Retina (tissue), 1 donor: ENCODE measurements at regions not wholly inside any gene's neighbourhood (a gene's known extent, or its start where the extent isn't known, plus 50 kb on each side); places are given as distances from the start of the nearest gene placed in this dataset.
"Not testable (repeated sequence)": the region's sequence is repeated elsewhere in the genome, so short reads cannot be mapped to it uniquely, and the experiment has no call there.

Source experiments
- DNase-seq: peaks from one replicate; pipeline ENCODE4 v3.0.0-alpha.2; 2016

DNA sequence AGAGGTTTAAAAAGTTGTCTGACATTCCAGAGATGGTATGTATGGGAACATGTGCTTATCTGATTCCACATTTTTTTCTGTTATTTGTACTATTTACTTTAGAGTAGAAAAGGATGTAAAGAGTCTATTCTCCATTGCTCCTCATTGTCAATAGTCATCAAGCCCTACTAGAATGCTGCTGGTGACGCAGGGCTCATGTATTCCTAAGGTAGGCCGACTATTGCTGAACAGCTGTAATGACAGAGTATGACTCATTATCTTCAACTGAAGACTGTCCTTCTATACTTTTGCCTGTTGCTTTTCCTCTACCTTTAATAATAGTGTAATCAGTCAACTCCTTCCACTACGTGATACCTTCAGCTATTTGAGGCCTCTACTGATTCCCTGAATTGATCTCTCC is 509.1 kb upstream of the NR3C2 start:
- DNase-seq, result no peak

DNA sequence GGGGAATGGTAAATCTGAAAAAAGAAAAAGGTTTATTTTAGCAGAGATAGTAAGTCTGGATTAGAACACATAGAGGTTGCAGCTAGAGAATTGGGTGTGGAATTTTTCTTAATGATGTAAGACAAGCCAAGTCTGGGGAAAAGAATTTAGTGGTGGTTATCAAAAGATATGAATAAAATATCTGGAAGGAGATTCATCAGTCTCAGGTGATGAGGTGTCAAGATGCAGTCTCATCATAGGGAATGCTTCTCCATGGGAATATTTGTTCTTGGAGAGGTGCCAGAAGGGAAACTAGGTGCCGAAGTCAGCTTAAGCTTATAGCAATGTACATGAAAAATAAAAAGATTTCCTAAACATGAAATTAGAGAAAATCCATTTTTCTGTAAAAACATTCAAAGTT is 504.1 kb upstream of the NR3C2 start:
- no peak for DNase-seq

DNA sequence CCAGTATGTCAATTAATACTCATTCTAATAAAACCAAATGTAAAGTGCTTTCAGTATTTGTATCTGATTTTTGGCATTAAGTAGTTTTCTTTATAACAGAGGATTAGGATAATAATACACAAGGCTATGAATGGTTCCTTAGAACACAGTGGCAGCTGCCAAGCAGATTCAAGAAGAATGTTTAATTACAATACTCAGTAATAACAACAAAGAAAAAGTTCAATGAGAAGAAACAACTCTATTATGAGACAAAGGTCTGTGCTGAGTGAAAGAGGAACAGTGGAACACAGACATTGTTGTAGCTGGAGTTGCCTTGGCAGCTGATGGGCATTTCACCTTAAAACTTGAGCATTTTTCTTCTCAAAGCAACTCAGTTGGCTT is 502.6 kb upstream of the NR3C2 start:
- DNase-seq, result no peak

DNA sequence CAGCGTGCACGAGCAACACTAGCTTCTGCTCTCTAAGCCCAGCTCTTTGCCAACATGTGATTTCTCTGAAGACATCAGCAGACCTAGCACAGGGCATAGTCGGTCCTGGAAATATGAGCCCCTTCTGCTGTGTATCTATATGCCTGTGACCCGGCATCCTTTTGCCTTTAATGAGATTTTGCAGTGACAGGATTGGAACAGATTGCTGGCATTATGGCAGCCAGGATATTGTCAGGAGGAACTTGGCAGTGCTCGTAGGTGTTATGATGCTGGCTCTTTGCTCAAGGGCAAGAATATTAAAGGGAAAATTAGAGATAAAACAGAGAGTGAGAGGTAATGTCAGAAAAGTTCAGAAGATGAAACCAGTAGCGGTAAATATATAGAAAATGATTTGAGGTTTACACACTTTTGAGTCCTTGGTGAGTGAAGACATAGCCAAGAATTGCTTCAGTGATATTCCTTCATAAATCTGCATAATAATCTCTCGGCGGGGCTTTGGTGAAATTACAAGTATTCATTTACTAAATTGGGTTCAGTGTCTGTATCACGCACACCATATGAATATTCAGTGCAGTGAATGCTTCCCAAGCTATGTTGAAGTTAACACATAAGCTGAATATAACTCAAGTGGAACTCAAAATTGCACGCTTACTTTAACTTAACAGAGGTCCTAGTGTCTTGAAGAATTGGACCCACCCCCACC is 502.1 kb upstream of the NR3C2 start:
- no peak for DNase-seq

DNA sequence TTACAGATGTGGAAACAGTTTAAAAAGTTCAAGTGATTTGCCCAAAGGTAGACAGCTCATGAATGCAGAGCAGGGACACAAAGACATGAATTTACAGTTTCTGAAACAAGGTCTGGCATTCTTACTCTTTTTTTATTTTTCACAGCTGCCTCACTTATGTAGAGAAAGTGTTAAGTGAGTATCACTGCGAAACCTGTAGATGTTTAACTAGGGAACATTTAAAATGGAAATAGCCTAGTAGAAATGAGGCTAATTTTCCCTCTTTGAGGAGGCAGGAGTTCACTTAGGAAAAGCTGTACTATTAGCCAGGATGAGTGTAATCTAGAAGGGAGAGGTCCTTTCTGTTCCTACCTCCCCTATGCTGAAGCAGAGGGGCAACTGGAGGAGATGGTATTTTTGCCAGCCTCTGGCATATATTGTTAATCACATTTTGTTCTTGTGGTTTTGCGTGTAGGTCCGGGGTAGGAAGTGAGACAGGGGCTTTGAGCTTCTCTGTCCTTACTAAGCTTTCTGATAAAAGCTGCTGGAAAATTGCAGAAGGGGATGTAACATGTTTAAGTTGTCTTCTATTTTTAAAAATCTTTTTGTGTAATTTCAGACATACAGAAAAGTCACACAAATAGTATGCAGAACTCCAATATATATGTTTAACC is 492.8 kb upstream of the NR3C2 start:
- DNase-seq, result no peak

DNA sequence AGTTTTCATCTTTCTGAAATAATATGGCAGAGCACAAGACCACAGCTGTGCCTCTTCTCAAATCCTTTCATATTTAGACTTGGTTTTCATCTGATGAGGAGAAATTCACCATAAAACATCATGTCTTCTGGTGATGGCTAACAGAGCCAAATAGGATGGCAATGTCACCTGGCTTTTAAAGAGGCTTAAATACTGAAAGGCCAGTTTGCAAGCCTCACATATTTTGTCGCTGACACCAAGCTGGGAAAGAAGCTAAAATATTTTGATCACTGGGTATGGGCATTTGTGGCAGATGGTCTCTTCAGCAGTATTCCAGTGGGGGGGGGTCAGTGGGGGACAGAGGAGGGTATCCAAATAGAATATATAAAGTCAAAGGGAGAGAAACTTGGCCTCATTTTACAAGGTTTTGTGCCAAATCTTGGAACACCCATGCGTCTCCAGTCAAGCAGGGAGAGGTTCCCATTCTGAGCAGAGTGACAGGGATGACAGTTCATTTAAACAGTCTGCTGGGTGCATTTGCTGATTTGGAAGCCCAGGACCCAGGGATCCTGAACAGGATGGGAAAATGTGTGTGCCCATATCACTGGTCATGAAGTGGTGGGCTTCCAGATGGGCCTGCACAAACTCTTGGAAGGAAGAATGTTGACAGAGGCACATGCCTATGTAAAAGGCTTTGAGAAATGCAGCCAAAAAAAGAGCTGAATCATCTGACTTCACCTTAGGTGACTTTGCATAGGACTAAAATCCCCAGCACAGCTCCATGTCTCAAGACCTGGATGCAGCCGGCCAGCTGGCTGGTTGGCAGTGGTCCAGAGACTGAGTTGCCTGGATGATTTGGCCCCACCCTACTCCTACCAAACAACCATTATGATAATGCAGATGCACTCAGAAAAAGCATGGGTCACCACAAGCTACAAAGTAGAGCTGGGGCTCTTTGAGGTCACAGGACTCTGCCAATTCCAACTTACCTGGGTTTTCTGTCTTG is 484.4 kb upstream of the NR3C2 start:
- DNase-seq, result no peak

DNA sequence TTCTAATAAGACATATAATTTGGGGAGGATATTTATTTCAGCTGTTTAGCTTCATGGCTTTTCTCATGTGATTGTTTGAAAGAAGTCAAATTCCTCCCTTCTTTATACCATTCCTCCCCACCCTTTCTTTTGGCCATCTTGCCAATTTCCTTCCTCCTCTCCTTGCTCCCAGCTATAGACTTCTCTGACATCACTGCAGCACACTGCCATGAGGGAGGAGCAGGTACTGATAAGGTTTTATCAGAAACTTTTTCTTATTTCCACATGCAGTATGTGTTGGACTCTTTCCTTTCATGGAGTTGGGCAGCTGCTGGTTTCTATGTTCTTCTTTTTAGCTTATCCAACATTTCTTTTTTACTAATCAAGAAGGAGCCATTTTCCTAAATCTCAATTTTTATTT is 481.7 kb upstream of the NR3C2 start:
- no peak for DNase-seq

DNA sequence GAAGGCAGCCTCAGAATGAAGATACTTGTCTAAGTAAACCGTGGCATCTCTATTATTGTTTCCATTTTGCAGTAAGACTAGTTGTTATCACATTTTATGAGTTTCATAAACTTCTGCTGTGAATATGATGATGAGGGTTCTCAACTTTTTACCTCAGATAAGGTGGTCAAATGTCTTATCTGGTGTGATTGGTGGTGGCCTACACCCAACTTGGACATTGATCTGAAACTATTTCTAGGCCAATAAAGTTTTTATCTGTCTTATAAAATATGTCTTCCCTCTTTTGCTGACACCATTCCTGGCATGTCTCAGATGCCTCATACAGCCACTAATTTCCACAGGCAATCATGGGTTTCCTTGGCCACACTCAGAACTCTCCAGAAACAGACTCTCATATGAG is 480.3 kb upstream of the NR3C2 start:
- no peak for DNase-seq

DNA sequence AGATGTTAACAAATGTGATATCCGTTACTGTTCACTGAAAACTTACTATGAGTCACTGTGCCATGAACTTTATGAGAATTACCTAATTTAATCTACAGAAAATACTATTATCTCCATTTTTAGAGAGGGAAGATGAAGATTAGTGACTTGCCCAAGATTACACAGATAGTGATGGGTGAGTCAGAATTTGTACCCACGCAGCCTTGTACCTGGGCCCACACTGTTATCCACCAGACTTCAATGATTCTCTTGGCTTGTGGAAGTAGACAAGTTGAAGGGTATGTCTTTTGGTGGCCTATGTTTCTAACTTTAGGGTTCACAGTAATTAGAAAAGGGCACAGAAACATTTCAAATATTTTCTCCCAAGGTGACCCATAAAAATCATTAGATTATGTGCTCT is 472.5 kb upstream of the NR3C2 start:
- DNase-seq, result no peak

DNA sequence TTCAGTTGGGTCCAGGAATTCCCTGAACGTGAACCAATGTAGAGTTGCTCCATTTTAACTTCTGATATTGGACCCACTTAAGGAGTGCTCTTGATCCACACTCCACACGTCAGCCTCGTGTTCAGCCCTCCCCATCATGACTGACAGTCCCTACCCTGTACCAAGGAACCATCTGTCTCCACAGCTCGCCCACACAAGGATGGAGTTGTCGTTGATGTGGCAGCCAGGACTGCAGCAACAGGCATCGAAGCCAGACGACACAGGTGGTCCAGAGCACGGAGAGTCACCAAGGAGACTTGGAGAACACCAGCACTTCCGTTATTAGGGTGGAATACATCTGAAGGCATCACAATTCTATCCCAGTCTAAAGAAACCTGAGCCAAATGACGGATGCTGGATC is 472.1 kb upstream of the NR3C2 start:
- no peak for DNase-seq

DNA sequence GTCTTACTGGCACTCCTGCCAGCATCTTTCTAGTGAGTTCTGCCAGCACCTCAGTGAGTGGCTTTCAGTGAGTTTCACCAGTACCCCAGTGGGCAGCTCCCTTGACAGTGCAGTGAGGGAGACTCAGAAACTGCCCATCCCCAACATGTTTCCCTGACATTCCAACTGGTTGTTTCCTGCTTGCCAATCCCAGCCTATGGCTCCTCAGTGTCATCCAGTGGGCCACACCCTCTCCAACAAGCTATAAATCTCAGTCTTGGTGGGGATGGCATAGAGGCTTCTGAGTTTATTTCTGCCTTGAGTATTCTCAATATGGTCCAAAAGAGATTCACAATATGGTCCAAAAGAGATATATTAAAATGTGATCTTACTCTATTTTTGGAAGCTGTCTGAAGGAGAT is 461.2 kb upstream of the NR3C2 start:
- no peak for DNase-seq

DNA sequence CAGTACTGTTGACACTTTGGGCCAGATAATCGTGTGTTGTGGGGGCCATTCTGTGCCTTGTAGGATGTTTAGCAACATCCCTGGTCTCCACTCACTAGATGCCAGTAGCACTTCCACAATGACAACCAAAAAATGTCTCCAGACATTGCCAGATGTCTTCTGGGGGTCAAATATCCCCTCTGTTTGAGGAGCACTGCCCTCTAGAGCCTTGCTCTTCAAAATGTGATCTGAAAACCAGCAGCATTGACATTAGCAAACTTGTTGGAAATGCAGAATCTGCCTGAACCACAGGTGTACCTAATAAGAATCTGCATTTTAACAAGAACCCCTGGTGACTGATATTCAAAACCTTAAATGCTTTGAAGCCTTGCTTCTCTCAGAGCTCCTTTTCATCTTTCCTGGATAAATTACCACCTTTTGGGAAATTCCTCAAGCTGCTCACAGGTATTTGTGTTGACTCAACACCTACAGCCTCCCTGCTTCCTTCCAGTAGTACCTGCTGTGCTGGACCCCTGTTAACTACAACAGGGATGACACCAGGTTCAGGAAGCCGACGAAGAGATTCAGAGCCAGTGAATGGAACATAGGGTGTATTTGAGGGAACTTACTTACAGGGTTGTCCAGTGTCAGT is 459.0 kb upstream of the NR3C2 start:
- DNase-seq, result no peak

DNA sequence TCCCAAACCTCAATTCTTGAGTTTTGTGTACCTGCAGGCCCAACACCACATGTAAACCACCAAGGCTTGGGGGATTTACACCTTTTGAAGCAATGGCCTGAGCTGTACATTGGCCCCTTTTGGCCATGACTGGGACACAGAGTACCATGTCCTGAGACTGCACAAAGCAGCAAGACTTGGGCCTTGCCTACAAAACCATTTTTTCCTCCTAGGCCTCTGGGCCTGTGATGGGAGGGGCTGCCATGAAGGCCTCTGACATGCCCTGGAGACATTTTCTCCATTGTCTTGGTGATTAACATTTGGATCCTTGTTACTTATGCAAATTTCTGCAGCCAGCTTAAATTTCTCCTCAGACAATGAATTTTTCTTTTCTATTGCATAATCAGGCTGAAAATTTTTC is 455.9 kb upstream of the NR3C2 start:
- DNase-seq, result not testable (repeated sequence)

DNA sequence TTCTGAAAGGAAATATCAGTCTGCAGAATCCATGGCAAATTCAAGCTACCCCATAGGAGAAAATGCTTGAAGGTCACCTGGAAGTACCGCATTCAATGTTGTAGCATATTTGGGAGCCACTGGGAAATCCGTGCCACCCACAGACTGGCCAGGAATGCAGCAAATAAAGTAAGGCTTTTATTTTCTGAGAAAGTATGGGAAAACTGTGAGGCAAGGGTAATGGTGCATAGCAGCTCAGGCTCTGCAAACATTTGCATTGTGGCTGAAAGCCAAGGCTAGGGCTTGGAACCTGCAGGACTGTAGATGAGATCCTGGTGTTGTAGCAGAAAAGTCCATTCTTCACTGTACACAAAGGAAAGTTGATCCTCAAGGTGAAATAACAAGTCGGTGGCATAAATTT is 450.9 kb upstream of the NR3C2 start:
- DNase-seq, result no peak

DNA sequence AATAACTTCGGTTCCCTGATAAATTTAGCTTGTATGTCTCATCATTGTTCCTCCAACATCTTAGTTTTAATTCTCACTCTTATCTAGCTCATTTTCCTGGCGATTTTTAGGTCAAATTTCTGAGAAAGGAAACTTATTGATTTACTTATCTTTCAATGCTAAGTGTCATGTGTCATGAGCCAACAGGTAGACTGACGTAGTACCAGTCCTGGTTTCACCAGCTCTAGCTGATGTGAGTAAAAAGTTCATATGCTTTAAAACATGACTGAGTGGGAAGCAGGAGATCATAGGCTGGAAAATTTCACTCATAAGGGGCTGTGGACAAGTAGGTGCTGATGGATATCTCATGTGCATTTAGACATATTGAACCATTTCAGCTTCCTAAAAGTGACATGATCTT is 441.7 kb upstream of the NR3C2 start:
- no peak for DNase-seq

DNA sequence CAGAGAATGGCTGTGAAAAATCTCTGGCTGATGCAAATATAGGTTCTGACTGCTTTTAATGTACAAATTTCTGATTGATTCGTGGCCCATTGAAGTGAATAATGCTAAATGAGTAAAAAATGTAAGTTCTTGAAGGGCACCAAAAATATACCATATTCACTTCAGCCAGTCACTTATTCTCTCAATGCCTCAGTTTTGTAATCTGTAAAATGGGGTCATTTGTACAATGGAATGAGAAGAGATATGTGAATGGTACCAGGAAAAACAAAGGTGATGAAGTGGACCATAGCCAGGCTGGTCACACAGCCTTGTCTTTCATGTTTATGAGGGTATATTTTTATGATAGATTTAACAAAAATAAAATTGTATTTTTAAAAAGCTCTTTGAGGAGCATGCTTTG is 441.2 kb upstream of the NR3C2 start:
- DNase-seq, result no peak

DNA sequence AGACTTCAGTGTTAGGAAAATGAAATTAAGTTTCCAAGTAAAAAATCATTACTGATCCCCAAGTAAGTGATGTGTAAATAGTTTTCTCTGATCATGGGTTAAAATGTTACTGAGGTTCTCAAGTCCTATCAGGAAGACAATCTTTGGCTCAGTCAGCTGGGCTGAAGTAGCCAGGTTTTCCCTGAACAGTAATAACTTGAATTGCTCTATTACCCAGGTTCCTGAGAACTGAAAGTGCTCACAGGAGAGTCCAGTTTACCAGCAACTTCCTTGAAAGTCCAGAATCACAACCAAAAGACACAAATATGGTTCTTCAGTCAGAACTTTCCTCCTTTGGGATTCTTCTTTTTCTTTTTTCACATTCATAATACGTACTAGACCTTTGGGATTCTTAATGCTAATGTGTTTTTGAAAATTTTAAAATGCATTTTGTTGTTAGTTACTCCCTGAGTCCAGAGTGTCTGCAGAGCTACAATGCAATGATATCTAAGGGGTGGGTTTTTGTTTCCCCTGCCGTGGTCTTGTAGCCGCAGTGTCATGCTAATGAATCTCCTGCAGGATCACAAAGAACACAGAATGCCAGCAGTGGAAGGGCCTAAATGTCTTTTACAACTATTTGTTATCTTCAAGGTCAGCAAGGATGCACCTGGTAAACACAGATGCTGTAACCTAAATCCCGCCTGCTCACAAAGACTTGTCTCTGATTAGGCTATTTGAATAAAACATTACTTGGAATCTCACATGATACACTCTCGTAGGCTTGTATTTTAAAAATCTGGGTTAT is 439.8 kb upstream of the NR3C2 start:
- DNase-seq, result no peak

DNA sequence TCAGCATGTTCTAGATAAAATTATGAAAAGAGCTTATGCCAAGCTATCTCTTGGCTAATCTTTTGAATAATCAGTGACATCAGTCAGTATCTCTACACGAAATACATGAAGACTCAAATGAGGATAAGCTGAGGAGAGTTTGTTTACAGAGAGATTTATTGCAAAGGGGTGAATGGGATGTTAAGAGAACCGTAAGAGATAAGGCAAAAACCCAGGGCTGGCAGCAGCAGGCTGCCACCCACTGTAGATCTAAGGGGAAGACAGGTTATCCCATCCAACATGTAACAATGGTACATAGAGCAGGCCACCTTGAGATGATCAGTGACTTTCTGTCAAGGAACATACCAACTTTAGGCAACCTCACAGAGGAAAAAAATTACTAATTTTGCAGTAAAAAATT is 432.1 kb upstream of the NR3C2 start:
- DNase-seq, result no peak

DNA sequence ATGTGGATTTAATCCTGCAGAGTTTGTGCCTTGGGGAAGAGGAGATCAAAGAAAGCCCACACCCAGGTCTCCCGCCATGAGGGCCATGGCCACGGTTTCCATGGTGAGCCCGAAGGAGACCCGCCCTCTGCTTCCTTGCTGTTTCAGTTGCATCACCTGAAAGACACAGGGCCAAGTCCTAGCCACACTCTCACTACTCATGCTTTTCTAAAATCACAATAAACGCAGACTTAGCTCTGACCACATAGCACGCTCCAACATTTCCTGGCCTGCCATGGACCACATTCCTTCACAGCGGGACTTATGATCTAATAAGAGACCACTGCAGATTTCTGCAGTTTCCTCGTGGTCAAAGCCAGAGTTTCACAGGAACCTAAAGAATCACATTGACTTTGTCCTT is 426.0 kb upstream of the NR3C2 start:
- no peak for DNase-seq

DNA sequence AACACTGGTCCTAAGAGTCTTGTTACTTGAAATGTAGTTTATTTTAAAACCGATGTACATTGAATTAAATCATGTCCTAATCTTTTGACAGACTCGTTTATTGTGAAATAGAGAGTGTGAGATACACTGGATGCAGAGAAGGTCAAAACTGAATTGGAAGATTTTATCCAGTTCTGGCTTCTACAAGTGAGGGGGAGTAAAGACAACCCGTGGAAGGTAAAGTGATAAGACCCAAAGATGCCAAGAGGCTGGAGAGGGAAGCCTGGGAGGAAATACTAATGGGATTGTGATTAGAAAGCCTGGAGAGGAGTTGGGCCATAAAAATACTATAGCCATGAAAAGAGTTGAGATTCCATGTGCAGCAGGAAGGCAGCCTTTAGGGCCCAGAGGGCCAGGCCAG is 424.5 kb upstream of the NR3C2 start:
- DNase-seq, result no peak

DNA sequence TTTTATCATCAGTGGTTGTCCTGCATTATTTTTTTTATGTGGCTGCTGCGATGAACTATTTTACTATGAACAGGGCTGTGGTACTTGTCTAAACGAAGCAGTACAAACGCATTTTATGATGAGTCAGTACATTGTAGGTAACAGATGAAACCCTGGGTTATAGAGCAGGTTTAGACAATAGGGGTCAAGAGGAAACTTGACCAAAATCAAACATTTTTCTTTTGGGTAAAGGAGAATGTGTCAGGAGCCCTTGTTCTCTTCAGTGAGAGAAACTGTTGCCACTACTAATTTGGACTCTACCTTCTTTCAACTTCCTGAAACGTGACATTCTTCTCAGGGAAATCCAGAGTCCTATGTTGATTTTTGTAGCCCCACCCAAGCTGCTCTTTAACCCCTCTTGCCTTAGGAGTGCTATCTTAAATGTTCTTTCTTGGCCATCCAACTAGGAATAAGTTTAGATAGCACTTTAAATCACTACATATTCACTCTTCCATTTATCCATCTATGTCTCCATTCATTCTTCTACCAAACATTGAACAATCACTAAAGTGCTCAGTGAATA is 415.8 kb upstream of the NR3C2 start:
- no peak for DNase-seq
